Endothelial cell of umbilical vein (primary cell): ENCODE measurements at regions not wholly inside any gene's neighbourhood (a gene's known extent, or its start where the extent isn't known, plus 50 kb on each side); places are given as distances from the start of the nearest gene placed in this dataset.

Experiments
- BruUV-seq: library from RNA; stranded (reverse); fragments of 400-500 nt; replicated peaks from 2 replicates; lab custom pipeline; 2021; lab: Mats Ljungman, UMichigan
- CTCF ChIA-PET: fragments of 300-600, 350-600 bp; sonication (Branson Sonifier 250); formaldehyde crosslinking; loops from one replicate; lab custom pipeline; 2021; ENCODE audit warnings: antibody characterized with exemption, inconsistent platforms; lab: Charles Lee
- POLR2A ChIA-PET: fragments of 300-600, 350-600 bp; sonication (Branson Sonifier 250); formaldehyde crosslinking; loops from one replicate; lab custom pipeline; 2021; ENCODE audit warnings: antibody characterized with exemption, inconsistent platforms; lab: Charles Lee
- DNase-seq: peaks from one replicate; pipeline ENCODE4 v3.0.0-alpha.2; 2011; ENCODE audit warnings: low read depth, low spot score
- FAIRE-seq: peaks from 2 replicates; lab custom pipeline; 2011; peaks lifted over from hg19 to GRCh38; lab: Jason Lieb, UNC
- H2AFZ ChIP-seq: 2 replicates; pipeline ENCODE4 v1.6.0; 2012; ENCODE audit warnings: low read depth, low read length, control low read depth, inconsistent platforms
- H3K27ac ChIP-seq: 2 replicates; pipeline ENCODE4 v1.5.1; 2011; ENCODE audit warnings: low read depth, mild to moderate bottlenecking, control low read depth, low read length, moderate library complexity; ENCODE audit not compliant: insufficient read depth
- H3K27me3 ChIP-seq, 2 experiments: 2 replicates each; pipeline versions ENCODE4 v1.6.0 to v1.6.1; 2011; ENCODE audit warnings: low read length in 2 of 2, mixed read lengths in 1 of 2; ENCODE audit not compliant: control insufficient read depth in 2 of 2, insufficient read depth in 2 of 2
- H3K36me3 ChIP-seq, 2 experiments: 2 replicates in 1 of 2; 3 replicates in 1 of 2; pipeline ENCODE4 v1.5.1; 2011; ENCODE audit warnings: low read length in 2 of 2, mild to moderate bottlenecking in 1 of 2, moderate library complexity in 1 of 2; ENCODE audit not compliant: control insufficient read depth in 2 of 2, insufficient read depth in 2 of 2; ENCODE audit errors: extremely low read depth in 1 of 2
- H3K4me1 ChIP-seq: 3 replicates; pipeline ENCODE4 v1.5.1; 2011; ENCODE audit warnings: mild to moderate bottlenecking, low read length; ENCODE audit not compliant: control insufficient read depth, insufficient read depth; ENCODE audit errors: extremely low read depth
- H3K4me2 ChIP-seq: 2 replicates; pipeline ENCODE4 v1.6.1; 2011; ENCODE audit warnings: low read length, control low read depth, mixed read lengths; ENCODE audit not compliant: insufficient read depth
- H3K4me3 ChIP-seq, 3 experiments: fragments of 200-600 bp in 1 of 3; sonication (generic), shearing (Covaris generic) in 1 of 3; replicated peaks in 1 of 3; 2 replicates each; pipeline ENCODE4 v1.5.1; 2011 to 2016; ENCODE audit warnings: control low read depth in 3 of 3, low read length in 3 of 3, mild to moderate bottlenecking in 2 of 3, inconsistent platforms in 1 of 3, low read depth in 1 of 3, moderate library complexity in 1 of 3; ENCODE audit not compliant: insufficient read depth in 1 of 3
- H3K79me2 ChIP-seq: 2 replicates; pipeline ENCODE4 v1.6.0; 2012; ENCODE audit warnings: low read length, inconsistent platforms; ENCODE audit not compliant: control insufficient read depth, insufficient read depth
- H3K9ac ChIP-seq: replicated peaks from 2 replicates; pipeline ENCODE3; 2011; ENCODE audit warnings: low read length, control low read depth; ENCODE audit not compliant: insufficient read depth; ENCODE audit errors: extremely low read depth
- H3K9me1 ChIP-seq: replicated peaks from 3 replicates; pipeline ENCODE4 v1.6.0; 2011; ENCODE audit warnings: mild to moderate bottlenecking, low read length; ENCODE audit not compliant: control insufficient read depth, insufficient read depth; ENCODE audit errors: extremely low read depth
- H3K9me3 ChIP-seq: replicated peaks from 2 replicates; pipeline ENCODE4 v1.5.1; 2012; ENCODE audit warnings: low read length, inconsistent platforms; ENCODE audit not compliant: control insufficient read depth, insufficient read depth
- H4K20me1 ChIP-seq: replicated peaks from 2 replicates; pipeline ENCODE3; 2011; ENCODE audit warnings: mild to moderate bottlenecking, low read length; ENCODE audit not compliant: control insufficient read depth, insufficient read depth; ENCODE audit errors: extremely low read depth
- EZH2 ChIP-seq: IDR thresholded peaks from 2 replicates; pipeline ENCODE4 v1.6.1; 2012; ENCODE audit warnings: borderline replicate concordance, low read depth, mild to moderate bottlenecking, moderate library complexity, low read length, inconsistent platforms; ENCODE audit not compliant: severe bottlenecking
- FOS ChIP-seq: IDR thresholded peaks from 2 replicates; pipeline ENCODE4 v1.6.1; 2011; ENCODE audit warnings: mild to moderate bottlenecking, low read length, moderate library complexity, borderline replicate concordance; ENCODE audit not compliant: insufficient read depth
- GATA2 ChIP-seq: IDR thresholded peaks from 2 replicates; pipeline ENCODE4 v1.7.0; 2011; ENCODE audit warnings: low read depth, mild to moderate bottlenecking, moderate library complexity, mixed read lengths, low read length; ENCODE audit not compliant: insufficient read length, insufficient read depth
- MYC ChIP-seq: IDR thresholded peaks from one replicate; pipeline ENCODE4 v1.6.1; 2011; ENCODE audit warnings: mild to moderate bottlenecking, low read depth, low read length
- POLR2A ChIP-seq: IDR thresholded peaks from 2 replicates; pipeline ENCODE4 v1.6.1; 2012; ENCODE audit warnings: low read depth, mild to moderate bottlenecking, control low read depth, low read length
- dilution Hi-C: fragments of 300-500 bp; cut with MboI; formaldehyde crosslinking; loops from one replicate; pipeline ENCODE4 v1.15.0; 2019; ENCODE audit warnings: low sequenced_read_pairs; ENCODE audit not compliant: extremely low pct_ligation_motif_present
- intact Hi-C: fragments of 100-400 bp; cut with micrococcal nuclease; formaldehyde crosslinking; loops from one replicate; pipeline ENCODE4 v1.10.0; 2022
- TF ChIP-seq, protein P1 (sequence below): IDR thresholded peaks from 2 replicates; pipeline ENCODE4 v1.6.1; 2011; ENCODE audit not compliant: insufficient read depth, insufficient read length

DNA sequence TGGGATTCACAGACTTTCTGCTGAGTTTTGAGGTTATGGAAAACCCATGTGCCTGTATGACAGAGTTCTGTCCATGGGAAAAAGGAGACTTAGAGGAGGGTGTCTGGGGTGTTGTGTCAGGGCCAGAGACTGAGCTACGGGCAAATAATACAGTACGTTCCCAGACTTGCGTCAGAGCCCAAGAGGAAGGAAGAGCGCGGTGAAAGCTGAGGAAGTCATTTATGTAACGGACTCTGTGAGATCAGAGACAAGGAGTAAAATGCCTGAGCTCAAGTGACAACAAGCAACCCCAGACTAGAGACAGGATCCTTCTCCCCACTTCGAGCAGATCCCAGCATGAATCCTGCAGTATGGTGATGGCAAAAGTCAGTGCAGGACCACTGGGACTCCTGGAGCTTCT lies 368.6 kb upstream of the MCTP2 start:
- ChIA-PET CTCF (no interaction called here), POLR2A (no interaction called here)
- no peaks in the 10 kb centered on the region for H3K27me3 ChIP-seq
- H3K9ac ChIP-seq = no peak overlapping the region
- FAIRE-seq (no peak), DNase-seq (no peak)
- TF ChIP-seq GATA2 (no peak), POLR2A (no peak)
- TF ChIP-seq, protein P1, sequence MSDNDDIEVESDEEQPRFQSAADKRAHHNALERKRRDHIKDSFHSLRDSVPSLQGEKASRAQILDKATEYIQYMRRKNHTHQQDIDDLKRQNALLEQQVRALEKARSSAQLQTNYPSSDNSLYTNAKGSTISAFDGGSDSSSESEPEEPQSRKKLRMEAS = no peak
- no peaks in the 10 kb centered on the region for H4K20me1 ChIP-seq
- H3K9me3 ChIP-seq = peaks cover 5% of the 10 kb centered on the region
- H3K9me1 ChIP-seq = no peaks in the 10 kb centered on the region
- dilution Hi-C loops = no loop called here
- no peak overlapping the region for H3K4me3 ChIP-seq
- no peaks in the 10 kb centered on the region for H3K79me2 ChIP-seq
- H2AFZ ChIP-seq = no peak overlapping the region
- no peaks in the 10 kb centered on the region for H3K4me1 ChIP-seq
- no TSS peak for BruUV-seq
- H3K27ac ChIP-seq = no peak overlapping the region
- no peaks in the 10 kb centered on the region for H3K36me3 ChIP-seq
- intact Hi-C loops = no loop called here
- H3K4me2 ChIP-seq = no peak overlapping the region

GRCh38 chr15:93861956-93862741 lies 369.2 kb upstream of the MCTP2 start:
- Histone ChIP-seq H3K27me3 (no peaks in the 10 kb centered on the region), H3K9me1 (no peaks in the 10 kb centered on the region), H3K79me2 (no peaks in the 10 kb centered on the region), H3K4me3 (no peak overlapping the region), H3K4me1 (no peaks in the 10 kb centered on the region), H3K27ac (no peak overlapping the region), H3K9ac (no peak overlapping the region), H3K36me3 (no peaks in the 10 kb centered on the region), H2AFZ (no peak overlapping the region), H3K4me2 (no peak overlapping the region), H3K9me3 (peaks cover 5% of the 10 kb centered on the region), H4K20me1 (no peaks in the 10 kb centered on the region)
- CTCF ChIA-PET = no interaction called here
- DNase-seq (no peak), FAIRE-seq (no peak)
- no peak for TF ChIP-seq GATA2
- TF ChIP-seq FOS = no peak
- TF ChIP-seq MYC = no peak
- TF ChIP-seq, protein P1 = no peak
- TF ChIP-seq EZH2 = no peak
- no peak for TF ChIP-seq POLR2A
- intact Hi-C loops = no loop called here
- dilution Hi-C loops = no loop called here
- BruUV-seq = no TSS peak
- POLR2A ChIA-PET = no interaction called here
